Fibroblast of lung (primary cell): ENCODE measurements at regions not wholly inside any gene's neighbourhood (a gene's known extent, or its start where the extent isn't known, plus 50 kb on each side); places are given as distances from the start of the nearest gene placed in this dataset.

Experiments
- EZH2 ChIP-seq: IDR thresholded peaks from 2 replicates; pipeline ENCODE4 v1.5.1; 2012; ENCODE audit warnings: low read length, control low read depth, mild to moderate bottlenecking; ENCODE audit errors: missing control alignments
- TF ChIP-seq, protein P1 (sequence below), 2 donors: IDR thresholded peaks in 1 of 2; conservative IDR thresholded peaks in 1 of 2; 1 replicate in 1 of 2; 2 replicates in 1 of 2; pipeline ENCODE4 v1.5.1; 2011 to 2012; ENCODE audit warnings: low read length in 2 of 2, control low read depth in 1 of 2, inconsistent platforms in 1 of 2, low read depth in 1 of 2, mild to moderate bottlenecking in 1 of 2

DNA sequence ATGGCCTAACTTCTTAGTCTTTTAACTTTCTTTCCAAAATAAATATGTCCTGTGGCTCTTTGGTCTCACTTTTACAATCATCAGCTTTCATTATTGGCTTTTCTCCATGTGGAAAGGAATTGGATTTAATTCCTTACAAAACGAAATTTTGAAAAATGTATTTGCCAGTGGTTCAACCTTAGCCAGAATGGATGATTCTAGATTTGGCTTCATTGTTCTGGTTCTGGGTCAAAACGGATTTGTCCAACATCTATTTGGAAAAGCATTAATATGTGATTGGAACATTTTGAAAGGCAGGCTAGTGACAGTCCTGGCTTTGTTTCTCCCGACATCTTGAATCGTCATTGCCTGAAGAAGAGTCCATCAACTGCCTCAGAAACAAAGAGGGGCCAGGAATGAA lies 59.2 kb downstream of the TENT5A start:
- TF ChIP-seq, protein P1, sequence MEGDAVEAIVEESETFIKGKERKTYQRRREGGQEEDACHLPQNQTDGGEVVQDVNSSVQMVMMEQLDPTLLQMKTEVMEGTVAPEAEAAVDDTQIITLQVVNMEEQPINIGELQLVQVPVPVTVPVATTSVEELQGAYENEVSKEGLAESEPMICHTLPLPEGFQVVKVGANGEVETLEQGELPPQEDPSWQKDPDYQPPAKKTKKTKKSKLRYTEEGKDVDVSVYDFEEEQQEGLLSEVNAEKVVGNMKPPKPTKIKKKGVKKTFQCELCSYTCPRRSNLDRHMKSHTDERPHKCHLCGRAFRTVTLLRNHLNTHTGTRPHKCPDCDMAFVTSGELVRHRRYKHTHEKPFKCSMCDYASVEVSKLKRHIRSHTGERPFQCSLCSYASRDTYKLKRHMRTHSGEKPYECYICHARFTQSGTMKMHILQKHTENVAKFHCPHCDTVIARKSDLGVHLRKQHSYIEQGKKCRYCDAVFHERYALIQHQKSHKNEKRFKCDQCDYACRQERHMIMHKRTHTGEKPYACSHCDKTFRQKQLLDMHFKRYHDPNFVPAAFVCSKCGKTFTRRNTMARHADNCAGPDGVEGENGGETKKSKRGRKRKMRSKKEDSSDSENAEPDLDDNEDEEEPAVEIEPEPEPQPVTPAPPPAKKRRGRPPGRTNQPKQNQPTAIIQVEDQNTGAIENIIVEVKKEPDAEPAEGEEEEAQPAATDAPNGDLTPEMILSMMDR (conservative IDR thresholded peaks at IDR 0.05 in 1 of 2, IDR thresholded peaks at IDR 0.05 in 1 of 2; ENCODE audit: low read depth in 1 of 2, low read length in 2 of 2): no peak
- TF ChIP-seq EZH2: no peak
